ENCODE measurements at regions not wholly inside any gene's neighbourhood (a gene's known extent, or its start where the extent isn't known, plus 50 kb on each side); places are given as distances from the start of the nearest gene placed in this dataset.

DNA sequence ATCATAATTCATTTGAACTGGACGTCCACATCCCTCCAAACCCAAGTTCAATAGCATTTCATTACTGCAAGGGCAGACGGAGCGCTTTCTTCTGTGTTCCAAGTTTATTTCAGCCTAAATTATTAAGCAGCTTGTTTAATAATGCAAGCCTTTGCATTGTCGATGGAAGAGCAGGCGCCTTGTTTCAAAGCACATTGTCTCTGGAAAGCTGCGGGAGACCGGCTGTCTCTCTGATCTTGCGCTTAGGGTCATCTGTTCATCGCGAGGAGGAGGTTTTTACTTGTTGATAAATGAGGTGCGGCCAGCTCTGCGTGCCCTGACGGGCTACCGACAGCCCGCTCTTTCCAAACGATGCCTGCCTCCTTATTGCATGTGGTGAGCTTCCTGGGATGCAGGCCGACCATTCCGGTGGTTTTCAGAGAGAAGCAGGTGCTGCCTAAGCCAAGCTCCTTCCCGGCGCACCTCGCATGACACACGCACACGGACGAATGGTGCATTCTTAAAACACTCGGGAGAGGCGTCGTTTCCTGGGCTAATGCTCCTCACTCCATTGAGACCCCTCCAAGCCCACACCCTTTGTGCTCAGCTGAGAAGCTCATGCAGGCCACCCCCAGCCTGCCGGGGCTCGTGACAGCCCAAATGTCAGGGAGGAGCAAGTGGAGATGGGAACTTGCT is 456.9 kb downstream of the BRD1 start:
- H3K27me3 ChIP-seq (ENCODE audit: control insufficient read depth, insufficient read depth, low read length): no peaks in the 10 kb centered on the region

DNA sequence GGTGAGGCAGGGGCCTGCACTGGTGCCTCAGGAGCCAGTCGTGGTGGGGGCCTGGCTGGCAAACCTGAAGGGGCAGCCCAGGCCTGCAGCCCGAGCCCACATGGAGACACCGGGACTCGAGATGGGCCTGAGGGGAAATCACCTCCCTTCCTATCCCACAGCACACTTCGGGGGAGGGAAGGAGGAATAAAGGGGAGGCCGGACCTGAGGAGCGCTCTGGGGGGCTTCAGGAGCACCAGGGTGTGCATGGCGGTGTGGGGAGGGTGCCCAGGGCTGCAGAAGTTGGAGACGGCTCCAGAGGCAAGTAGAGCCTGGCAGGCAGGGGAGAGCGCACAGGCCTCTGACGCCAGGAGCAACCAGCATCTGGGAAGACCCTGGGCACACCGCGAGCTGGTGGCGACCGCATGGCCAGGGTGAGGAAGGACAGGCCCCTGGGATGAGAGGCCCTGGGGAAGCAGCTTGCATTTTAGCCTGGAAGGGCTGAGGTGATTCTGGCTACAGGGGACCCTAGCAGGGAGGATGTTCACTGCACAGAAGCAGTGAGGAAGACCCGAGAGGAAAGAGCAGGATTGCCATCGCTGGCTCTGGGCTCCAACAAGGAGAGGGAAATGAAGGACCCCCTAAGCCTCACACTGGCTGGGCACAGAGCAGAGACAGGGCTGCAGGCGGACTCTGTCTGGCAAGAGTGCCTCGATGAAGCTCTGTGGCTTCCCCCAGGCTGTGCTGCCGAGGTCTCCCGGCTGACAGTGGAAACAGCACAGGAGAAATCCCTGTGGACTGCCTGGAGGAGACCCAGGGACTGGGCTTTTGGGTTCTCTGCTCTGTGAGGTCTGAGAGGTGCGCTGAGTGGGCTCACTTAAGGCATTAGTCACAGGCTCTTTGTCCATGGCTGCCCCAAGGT is 457.7 kb downstream of the BRD1 start:
- DNase-seq (ENCODE audit: low read depth) (no peak), FAIRE-seq (no peak)
- Histone ChIP-seq H3K36me3 (ENCODE audit: control insufficient read depth, insufficient read depth, low read length) (no peaks in the 10 kb centered on the region), H3K27me3 (ENCODE audit: control insufficient read depth, insufficient read depth, low read length) (no peaks in the 10 kb centered on the region), H3K4me3 (ENCODE audit: low read depth, low read length) (no peak overlapping the region)
- TF ChIP-seq, protein P1, sequence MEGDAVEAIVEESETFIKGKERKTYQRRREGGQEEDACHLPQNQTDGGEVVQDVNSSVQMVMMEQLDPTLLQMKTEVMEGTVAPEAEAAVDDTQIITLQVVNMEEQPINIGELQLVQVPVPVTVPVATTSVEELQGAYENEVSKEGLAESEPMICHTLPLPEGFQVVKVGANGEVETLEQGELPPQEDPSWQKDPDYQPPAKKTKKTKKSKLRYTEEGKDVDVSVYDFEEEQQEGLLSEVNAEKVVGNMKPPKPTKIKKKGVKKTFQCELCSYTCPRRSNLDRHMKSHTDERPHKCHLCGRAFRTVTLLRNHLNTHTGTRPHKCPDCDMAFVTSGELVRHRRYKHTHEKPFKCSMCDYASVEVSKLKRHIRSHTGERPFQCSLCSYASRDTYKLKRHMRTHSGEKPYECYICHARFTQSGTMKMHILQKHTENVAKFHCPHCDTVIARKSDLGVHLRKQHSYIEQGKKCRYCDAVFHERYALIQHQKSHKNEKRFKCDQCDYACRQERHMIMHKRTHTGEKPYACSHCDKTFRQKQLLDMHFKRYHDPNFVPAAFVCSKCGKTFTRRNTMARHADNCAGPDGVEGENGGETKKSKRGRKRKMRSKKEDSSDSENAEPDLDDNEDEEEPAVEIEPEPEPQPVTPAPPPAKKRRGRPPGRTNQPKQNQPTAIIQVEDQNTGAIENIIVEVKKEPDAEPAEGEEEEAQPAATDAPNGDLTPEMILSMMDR (IDR thresholded peaks at IDR 0.05; ENCODE audit: insufficient read depth, low read length, severe bottlenecking): no peak

More for the DNA sequence above, 456.9 kb downstream of the BRD1 start:
- no peak for DNase-seq (ENCODE audit: low read depth)
- TF ChIP-seq, protein P1 (IDR thresholded peaks at IDR 0.05; ENCODE audit: insufficient read depth, low read length, severe bottlenecking): no peak
- no peak for FAIRE-seq
- Histone ChIP-seq H3K4me3 (ENCODE audit: low read depth, low read length) (no peak overlapping the region), H3K36me3 (ENCODE audit: control insufficient read depth, insufficient read depth, low read length) (no peaks in the 10 kb centered on the region)

DNA sequence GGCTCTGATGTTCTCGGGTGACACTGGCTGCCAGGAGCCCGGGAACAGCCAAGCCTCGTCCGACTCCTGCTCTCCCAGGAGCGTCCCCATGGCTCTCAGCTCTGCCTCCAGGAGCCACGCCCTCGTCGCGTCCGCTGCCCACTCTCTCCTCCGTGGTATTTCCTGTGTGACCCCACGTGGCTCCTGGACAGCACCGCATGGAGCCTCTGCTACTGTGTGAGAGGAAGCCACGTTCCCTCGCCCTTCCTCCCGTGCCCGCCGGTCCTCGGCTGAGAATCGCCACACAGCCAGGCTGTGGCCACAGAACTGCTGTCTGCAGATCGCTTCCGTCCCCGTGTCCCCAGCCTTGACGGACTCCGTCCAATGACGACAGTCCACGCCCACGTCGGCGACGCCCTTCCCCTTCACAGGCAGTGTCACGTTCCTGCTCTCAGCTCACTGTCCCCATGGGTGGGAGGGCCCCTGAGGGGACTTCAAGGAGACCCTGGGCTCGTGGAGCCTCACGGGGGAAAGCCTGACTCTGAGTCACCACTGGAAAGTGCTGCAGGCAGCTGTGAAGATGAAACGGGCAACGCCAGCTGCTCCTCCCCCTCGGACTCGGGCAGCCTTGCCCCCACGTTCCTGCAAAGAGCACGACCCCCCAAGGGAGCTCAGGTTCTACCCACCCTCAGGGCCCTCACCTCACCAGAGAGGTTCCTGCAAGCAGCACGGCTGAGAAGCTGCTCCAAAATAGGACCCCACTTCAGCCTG is 458.5 kb downstream of the BRD1 start:
- H3K4me3 ChIP-seq (ENCODE audit: low read depth, low read length): no peak overlapping the region
- FAIRE-seq: no peak

DNA sequence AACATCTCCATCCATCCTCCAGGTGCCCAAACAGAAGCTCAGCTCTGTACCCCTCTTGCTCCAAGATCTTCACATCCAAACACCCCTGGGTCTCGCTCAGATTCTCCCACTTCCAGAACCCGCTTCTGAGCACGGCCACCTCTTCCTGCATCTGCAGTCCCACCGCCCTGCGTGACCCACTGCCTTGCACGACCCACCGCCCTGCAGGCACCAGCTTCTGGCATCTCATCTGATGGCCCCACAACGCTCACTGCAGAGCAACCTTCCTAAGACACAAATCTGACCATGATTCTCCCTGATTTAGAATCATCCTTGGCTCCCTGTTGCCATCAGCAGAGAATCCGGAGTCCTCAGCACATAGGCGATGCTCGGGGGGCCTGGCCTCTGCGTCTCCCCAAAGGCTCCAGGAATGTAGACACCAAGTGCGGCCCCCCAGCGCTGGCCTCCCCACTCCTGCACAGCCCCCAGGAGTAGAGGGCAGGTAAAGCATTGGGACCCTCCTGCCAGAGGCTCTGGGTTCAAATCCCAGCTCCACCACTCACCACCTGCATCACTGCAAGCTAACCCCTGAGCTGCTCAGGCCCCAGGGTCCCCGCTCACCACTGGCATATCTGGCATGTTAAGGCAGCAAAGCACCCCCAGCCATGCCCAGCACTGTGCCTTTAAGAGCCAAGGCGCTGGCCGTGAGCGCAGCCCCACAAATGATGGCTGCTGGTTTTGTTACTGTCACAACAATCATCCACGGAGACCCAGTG is 459.3 kb downstream of the BRD1 start:
- TF ChIP-seq, protein P1 (IDR thresholded peaks at IDR 0.05; ENCODE audit: insufficient read depth, low read length, severe bottlenecking): no peak
- DNase-seq (ENCODE audit: low read depth) (no peak), FAIRE-seq (no peak)
- H3K36me3 ChIP-seq (ENCODE audit: control insufficient read depth, insufficient read depth, low read length): no peaks in the 10 kb centered on the region
- H3K4me3 ChIP-seq (ENCODE audit: low read depth, low read length): no peak overlapping the region
- H3K27me3 ChIP-seq (ENCODE audit: control insufficient read depth, insufficient read depth, low read length): no peaks in the 10 kb centered on the region

More for the DNA sequence above, 458.5 kb downstream of the BRD1 start:
- no peaks in the 10 kb centered on the region for H3K27me3 ChIP-seq (ENCODE audit: control insufficient read depth, insufficient read depth, low read length)
- H3K36me3 ChIP-seq (ENCODE audit: control insufficient read depth, insufficient read depth, low read length): no peaks in the 10 kb centered on the region
- TF ChIP-seq, protein P1 (IDR thresholded peaks at IDR 0.05; ENCODE audit: insufficient read depth, low read length, severe bottlenecking): no peak
- no peak for DNase-seq (ENCODE audit: low read depth)

DNA sequence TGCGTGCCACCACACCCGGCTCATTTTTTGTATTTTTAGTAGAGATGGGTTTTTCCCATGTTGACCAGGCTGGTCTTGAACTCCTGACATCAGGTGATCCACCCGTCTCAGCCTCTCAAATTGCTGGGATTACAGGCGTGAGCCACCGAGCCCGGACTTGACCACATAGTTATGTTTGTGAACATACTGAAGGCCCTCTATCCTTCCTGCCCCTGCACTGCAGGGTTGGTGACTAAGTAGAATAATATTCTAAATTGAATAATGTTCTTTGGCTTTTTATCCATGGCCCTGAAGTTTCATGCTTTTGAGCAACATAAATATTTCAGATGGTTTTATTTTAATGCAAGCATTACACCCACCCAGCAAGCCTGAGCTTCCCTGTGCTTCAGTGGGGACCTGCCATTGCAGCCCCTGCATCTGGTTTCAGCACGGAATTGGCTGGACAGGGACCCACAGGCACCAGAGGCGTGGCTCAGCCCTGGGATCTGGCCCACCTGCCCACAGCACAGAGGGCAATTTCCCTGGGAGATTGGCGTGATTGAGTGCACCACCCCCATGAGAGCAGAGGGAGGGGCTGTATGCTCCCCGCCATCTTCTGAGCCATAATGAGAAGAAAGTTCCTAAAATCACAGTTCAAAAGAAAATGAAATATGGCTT is 460.5 kb downstream of the BRD1 start:
- H3K4me3 ChIP-seq (ENCODE audit: low read depth, low read length): no peak overlapping the region
- no peak for FAIRE-seq
- no peak for DNase-seq (ENCODE audit: low read depth)
- TF ChIP-seq, protein P1 (IDR thresholded peaks at IDR 0.05; ENCODE audit: insufficient read depth, low read length, severe bottlenecking): no peak
- no peaks in the 10 kb centered on the region for H3K27me3 ChIP-seq (ENCODE audit: control insufficient read depth, insufficient read depth, low read length)
- H3K36me3 ChIP-seq (ENCODE audit: control insufficient read depth, insufficient read depth, low read length): no peaks in the 10 kb centered on the region

All from bronchial epithelial cell (primary cell).